ENCODE measurements at regions not wholly inside any gene's neighbourhood (a gene's known extent, or its start where the extent isn't known, plus 50 kb on each side); places are given as distances from the start of the nearest gene placed in this dataset.

DNA sequence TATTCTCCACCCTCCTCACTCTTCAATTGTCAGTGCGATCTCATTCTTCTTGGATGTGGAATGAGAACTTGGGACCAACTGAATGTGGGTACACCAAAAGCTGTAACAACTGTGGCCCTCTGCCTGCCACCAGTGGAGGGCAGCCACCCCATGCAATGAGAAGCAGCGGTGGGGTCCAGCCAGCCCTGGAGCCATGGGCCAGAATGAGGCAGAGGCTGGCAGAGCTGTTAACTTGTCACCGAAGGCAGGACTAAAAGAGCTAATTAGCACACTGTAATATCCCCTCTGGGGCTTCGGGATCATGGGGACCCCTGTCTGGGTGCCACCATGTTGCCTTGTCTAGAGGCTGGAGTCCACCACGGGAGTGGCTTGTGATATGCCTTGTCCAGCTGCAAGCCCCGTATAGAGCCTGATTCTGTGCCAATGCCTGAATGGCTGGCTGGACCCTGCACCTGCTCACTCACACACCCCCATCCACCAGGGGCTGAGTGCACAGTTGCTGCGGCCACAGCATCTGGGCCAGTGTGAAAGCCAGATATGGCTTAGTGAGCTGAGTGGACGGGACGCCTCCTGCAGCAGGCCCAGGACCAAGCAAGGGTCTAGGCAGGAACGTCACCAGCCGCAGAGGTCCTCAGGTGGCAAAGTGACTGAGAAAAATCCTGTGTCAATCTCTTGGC, 680.5 kb downstream of the DSC3 start:
- TF ChIP-seq POLR2A (IDR thresholded peaks at IDR 0.05), result no peak
- TF ChIP-seq, protein P1, sequence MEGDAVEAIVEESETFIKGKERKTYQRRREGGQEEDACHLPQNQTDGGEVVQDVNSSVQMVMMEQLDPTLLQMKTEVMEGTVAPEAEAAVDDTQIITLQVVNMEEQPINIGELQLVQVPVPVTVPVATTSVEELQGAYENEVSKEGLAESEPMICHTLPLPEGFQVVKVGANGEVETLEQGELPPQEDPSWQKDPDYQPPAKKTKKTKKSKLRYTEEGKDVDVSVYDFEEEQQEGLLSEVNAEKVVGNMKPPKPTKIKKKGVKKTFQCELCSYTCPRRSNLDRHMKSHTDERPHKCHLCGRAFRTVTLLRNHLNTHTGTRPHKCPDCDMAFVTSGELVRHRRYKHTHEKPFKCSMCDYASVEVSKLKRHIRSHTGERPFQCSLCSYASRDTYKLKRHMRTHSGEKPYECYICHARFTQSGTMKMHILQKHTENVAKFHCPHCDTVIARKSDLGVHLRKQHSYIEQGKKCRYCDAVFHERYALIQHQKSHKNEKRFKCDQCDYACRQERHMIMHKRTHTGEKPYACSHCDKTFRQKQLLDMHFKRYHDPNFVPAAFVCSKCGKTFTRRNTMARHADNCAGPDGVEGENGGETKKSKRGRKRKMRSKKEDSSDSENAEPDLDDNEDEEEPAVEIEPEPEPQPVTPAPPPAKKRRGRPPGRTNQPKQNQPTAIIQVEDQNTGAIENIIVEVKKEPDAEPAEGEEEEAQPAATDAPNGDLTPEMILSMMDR (IDR thresholded peaks at IDR 0.05), result no peak
